GM12865 (cell line): ENCODE measurements at regions not wholly inside any gene's neighbourhood (a gene's known extent, or its start where the extent isn't known, plus 50 kb on each side); places are given as distances from the start of the nearest gene placed in this dataset.

Experiments
- DNase-seq: peaks from one replicate; pipeline ENCODE4 v3.0.0; 2010; ENCODE audit warnings: low read depth
- H3K4me3 ChIP-seq: 2 replicates; pipeline ENCODE4 v1.5.1; 2011; ENCODE audit warnings: mild to moderate bottlenecking, low read depth, low read length, control low read depth
- CTCF ChIP-seq: IDR thresholded peaks from 2 replicates; pipeline ENCODE4 v1.5.1; 2011; ENCODE audit warnings: low read length, control low read depth, low read depth, inconsistent platforms; ENCODE audit not compliant: insufficient read depth; ENCODE audit errors: missing control alignments

GRCh38 chr5:126315341-126315740 is 107.9 kb upstream of the GRAMD2B start:
- no peak for TF ChIP-seq CTCF
- no peak overlapping the region for H3K4me3 ChIP-seq
- DNase-seq, result no peak

GRCh38 chr5:126332326-126332725 is 90.9 kb upstream of the GRAMD2B start:
- H3K4me3 ChIP-seq, result no peak overlapping the region
- DNase-seq, result no peak
- no peak for TF ChIP-seq CTCF

GRCh38 chr5:126334760-126335159 is 88.4 kb upstream of the GRAMD2B start:
- TF ChIP-seq CTCF, result no peak
- no peak overlapping the region for H3K4me3 ChIP-seq
- no peak for DNase-seq

- DNase-seq, result no peak
- no peak overlapping the region for H3K4me3 ChIP-seq
- no peak for TF ChIP-seq CTCF
Observed at GRCh38 chr5:126335886-126336285, 87.3 kb upstream of the GRAMD2B start.

GRCh38 chr5:126338635-126339034 is 84.6 kb upstream of the GRAMD2B start:
- no peak for DNase-seq
- no peak overlapping the region for H3K4me3 ChIP-seq
- no peak for TF ChIP-seq CTCF

GRCh38 chr5:126339215-126339805 is 83.9 kb upstream of the GRAMD2B start:
- peak; percentile 69 for DNase-seq
- TF ChIP-seq CTCF, result peak; percentile 66

More at GRCh38 chr5:126339215-126339805, 83.9 kb upstream of the GRAMD2B start:
- H3K4me3 ChIP-seq, result no peak overlapping the region
